ENCODE measurements at regions not wholly inside any gene's neighbourhood (a gene's known extent, or its start where the extent isn't known, plus 50 kb on each side); places are given as distances from the start of the nearest gene placed in this dataset.

GRCh38 chr15:96804754-96805153 is 474.3 kb downstream of the NR2F2 start:
- H3K27me3 ChIP-seq (ENCODE audit: control insufficient read depth in 1 of 2, insufficient read depth in 2 of 2, low read length in 2 of 2), result 0 out of 5 replicates have a peak, but pooled peaks cover 0 to 6% of the 10 kb centered on the region in 2 experiments
- H2AFZ ChIP-seq (ENCODE audit: low read length), result no peak overlapping the region
- CTCF ChIA-PET (ENCODE audit: low intra/inter-chr PET ratio, low total read pairs), result no interaction called here
- BruUV-seq (replicated peaks), result no TSS peak
- POLR2A ChIA-PET, result no interaction called here
- TF ChIP-seq TCF12 (IDR thresholded peaks at IDR 0.05) (no peak), TCF12 (CRISPR knock-in tag; IDR thresholded peaks at IDR 0.05) (no peak), CSRNP2 (CRISPR knock-in tag; conservative IDR thresholded peaks at IDR 0.05; ENCODE audit: low read depth) (no peak), ZNF670 (CRISPR knock-in tag; IDR thresholded peaks at IDR 0.05; ENCODE audit: borderline replicate concordance) (no peak), BRCA1 (CRISPR knock-in tag; IDR thresholded peaks at IDR 0.05) (no peak), EZH2 (conservative IDR thresholded peaks at IDR 0.05; ENCODE audit: low read depth, low read length) (no peak), IRF2 (CRISPR knock-in tag; IDR thresholded peaks at IDR 0.05) (no peak), ONECUT2 (CRISPR knock-in tag; IDR thresholded peaks at IDR 0.05) (no peak), ZBTB3 (CRISPR knock-in tag; IDR thresholded peaks at IDR 0.05; ENCODE audit: borderline replicate concordance, low read depth) (no peak), THAP9 (CRISPR knock-in tag; IDR thresholded peaks at IDR 0.05; ENCODE audit: borderline replicate concordance) (no peak), ZBTB43 (CRISPR knock-in tag; conservative IDR thresholded peaks at IDR 0.05) (no peak), TARDBP (CRISPR knock-in tag; IDR thresholded peaks at IDR 0.05) (no peak), HMGA1 (CRISPR knock-in tag; conservative IDR thresholded peaks at IDR 0.05) (no peak), ZNF33B (CRISPR knock-in tag; IDR thresholded peaks at IDR 0.05) (no peak), MZF1 (CRISPR knock-in tag; IDR thresholded peaks at IDR 0.05; ENCODE audit: borderline replicate concordance) (no peak), THYN1 (CRISPR knock-in tag; IDR thresholded peaks at IDR 0.05; ENCODE audit: borderline replicate concordance, low read depth) (no peak), MAFF (IDR thresholded peaks at IDR 0.05; ENCODE audit: low read depth, low read length) (no peak)
- no peaks in the 10 kb centered on the region for H4K20me1 ChIP-seq (ENCODE audit: insufficient read depth, low read length)
- DNase-seq (ENCODE audit: low spot score), result no peak
- H3K27ac ChIP-seq (ENCODE audit: extremely low read length, insufficient read depth, low read length), result no peak overlapping the region
- H3K79me2 ChIP-seq (ENCODE audit: insufficient read depth, low read length), result no peaks in the 10 kb centered on the region
- intact Hi-C loops (cut with micrococcal nuclease; ENCODE audit: unreplicated experiment) (no loop called here), in situ Hi-C loops (cut with HindIII; ENCODE audit: extremely low pct_ligation_motif_present, low pct_unique_long_range_greater_than_20kb) (no loop called here)
- H3K4me3 ChIP-seq (replicated peaks in 1 of 3; ENCODE audit: insufficient read depth in 1 of 3, low read depth in 2 of 3, low read length in 3 of 3), result no peak overlapping the region
- no peak overlapping the region for H3K9ac ChIP-seq (ENCODE audit: insufficient read depth, low read depth, low read length)
- under 1% methylated on average over 5 of the region's 5 CpGs for WGBS (ENCODE audit: low lambda C conversion rate)
- no peak for ATAC-seq
- no peaks in the 10 kb centered on the region for H3K36me3 ChIP-seq (replicated peaks in 1 of 2; ENCODE audit: control insufficient read depth in 1 of 2, insufficient read depth in 2 of 2, low read length in 2 of 2)
- H3K4me1 ChIP-seq (ENCODE audit: insufficient read depth, low read length), result no peaks in the 10 kb centered on the region
- H3K9me3 ChIP-seq (ENCODE audit: low read length), result no peaks in the 10 kb centered on the region
- FAIRE-seq, result no peak
- H3K4me2 ChIP-seq (ENCODE audit: low read depth, low read length), result no peak overlapping the region

Measured in HepG2 (cell line).